CD4-positive, CD25-positive, alpha-beta regulatory T cell (primary cell): ENCODE measurements at regions not wholly inside any gene's neighbourhood (a gene's known extent, or its start where the extent isn't known, plus 50 kb on each side); places are given as distances from the start of the nearest gene placed in this dataset.

Experiments
- ATAC-seq, 2 donors: fragments of 150-1000 bp; cut with Tn5 transposase; one replicate each; pipeline ENCODE4 v1.10.0; 2021; ENCODE audit warnings: low read depth in 2 of 2, moderate number of reproducible peaks in 2 of 2, moderate library complexity in 1 of 2
- DNase-seq, 3 donors: peaks; one replicate each; pipeline versions ENCODE4 v3.0.0 to v3.0.0-alpha.2; 2012 to 2022; ENCODE audit warnings: mixed read lengths in 1 of 3
- H3K27ac ChIP-seq: one replicate; pipeline ENCODE4 v1.7.0; 2013; ENCODE audit warnings: mild to moderate bottlenecking, low read length; ENCODE audit not compliant: insufficient read depth, poor library complexity, severe bottlenecking
- H3K27me3 ChIP-seq: one replicate; pipeline ENCODE4 v1.7.0; 2013; ENCODE audit warnings: low read length; ENCODE audit not compliant: control insufficient read depth, insufficient read depth
- H3K36me3 ChIP-seq: one replicate; pipeline ENCODE4 v1.7.0; 2013; ENCODE audit warnings: mild to moderate bottlenecking, low read length, moderate library complexity; ENCODE audit not compliant: control insufficient read depth, insufficient read depth
- H3K4me1 ChIP-seq: 2 replicates; pipeline ENCODE4 v1.7.0; 2013; ENCODE audit warnings: mild to moderate bottlenecking, low read length; ENCODE audit not compliant: insufficient read depth, control insufficient read depth, poor library complexity, severe bottlenecking
- H3K4me3 ChIP-seq: one replicate; pipeline ENCODE4 v1.7.0; 2013; ENCODE audit warnings: low read depth, mild to moderate bottlenecking, low read length, moderate library complexity
- H3K9me3 ChIP-seq, 2 experiments: 1 replicate in 1 of 2; 2 replicates in 1 of 2; pipeline ENCODE4 v1.7.0; 2013; ENCODE audit warnings: low read length in 2 of 2, mild to moderate bottlenecking in 1 of 2, moderate library complexity in 1 of 2; ENCODE audit not compliant: control insufficient read depth in 2 of 2
- H3K27ac Mint-ChIP-seq, 3 donors: one replicate each; pipeline ENCODE4 v1.8.0; 2020 to 2022; ENCODE audit warnings: mild to moderate bottlenecking in 3 of 3, mixed read lengths in 3 of 3, moderate library complexity in 2 of 3
- H3K27me3 Mint-ChIP-seq: one replicate; pipeline ENCODE4 v1.8.0; 2022; ENCODE audit warnings: mild to moderate bottlenecking, mixed read lengths
- H3K36me3 Mint-ChIP-seq: one replicate; pipeline ENCODE4 v1.8.0; 2020; ENCODE audit warnings: mixed read lengths
- H3K4me1 Mint-ChIP-seq, 4 donors: one replicate each; pipeline ENCODE4 v1.8.0; 2020 to 2022; ENCODE audit warnings: mixed read lengths in 4 of 4, mild to moderate bottlenecking in 1 of 4
- H3K4me3 Mint-ChIP-seq, 4 donors: one replicate each; pipeline ENCODE4 v1.8.0; 2020 to 2022; ENCODE audit warnings: mild to moderate bottlenecking in 4 of 4, mixed read lengths in 4 of 4, moderate library complexity in 3 of 4
- H3K9me3 Mint-ChIP-seq, 7 donors: one replicate each; pipeline ENCODE4 v1.8.0; 2020 to 2022; ENCODE audit warnings: mixed read lengths in 7 of 7, mild to moderate bottlenecking in 3 of 7, moderate library complexity in 2 of 7

- Mint-ChIP-seq H3K27ac (peak overlapping the region; percentile 73 to 90 (median 84)), H3K4me3 (peak overlapping the region; percentile 84 to 95 (median 92)), H3K27me3 (peaks cover 18% of the 10 kb centered on the region), H3K9me3 (no peaks in the 10 kb centered on the region), H3K4me1 (peaks cover 12 to 45% (median 31%) of the 10 kb centered on the region in 4 donors), H3K36me3 (no peaks in the 10 kb centered on the region)
- H3K36me3 ChIP-seq: no peaks in the 10 kb centered on the region
- ATAC-seq (no peak), DNase-seq (no peak)
- no peaks in the 10 kb centered on the region for H3K9me3 ChIP-seq
- H3K4me3 ChIP-seq: peak overlapping the region; percentile 62
- no peaks in the 10 kb centered on the region for H3K27me3 ChIP-seq
- H3K4me1 ChIP-seq: peaks cover 26% of the 10 kb centered on the region
- no peak overlapping the region for H3K27ac ChIP-seq
Observed at GRCh38 chr1:54487571-54488050, 60.4 kb upstream of the ACOT11 start.

DNA sequence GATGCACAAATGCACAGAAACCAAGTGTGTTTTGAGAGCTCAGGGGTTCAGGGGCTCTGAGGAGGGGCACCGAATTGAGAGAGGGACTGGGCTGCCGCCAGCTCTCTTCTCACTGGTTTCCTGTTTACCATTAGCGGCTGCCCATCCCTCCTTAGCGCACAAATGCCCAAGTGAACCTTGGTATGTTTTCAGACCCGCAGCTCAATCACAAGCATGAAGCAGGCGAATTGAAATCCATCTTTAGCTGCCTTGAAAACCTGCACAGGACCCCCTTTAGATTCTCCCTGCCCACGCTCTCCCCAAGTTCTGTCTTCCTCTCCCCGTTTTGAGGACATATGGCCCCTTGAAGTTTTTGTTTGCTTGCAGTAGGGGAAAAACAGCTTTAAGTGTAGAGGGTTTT, 61.1 kb upstream of the ACOT11 start:
- Mint-ChIP-seq H3K4me1 (peaks cover 12 to 48% (median 32%) of the 10 kb centered on the region in 4 donors), H3K27me3 (peaks cover 18% of the 10 kb centered on the region), H3K4me3 (peak overlapping the region; percentile 84 to 95 (median 92)), H3K27ac (peak overlapping the region; percentile 73 to 95 (median 84)), H3K36me3 (no peaks in the 10 kb centered on the region), H3K9me3 (peaks cover 0 to under 1% (median 0%) of the 10 kb centered on the region in 7 donors)
- DNase-seq (peak in 1 of 3 donors; percentile 46), ATAC-seq (no peak)
- Histone ChIP-seq H3K27me3 (no peaks in the 10 kb centered on the region), H3K36me3 (no peaks in the 10 kb centered on the region), H3K9me3 (no peaks in the 10 kb centered on the region), H3K4me3 (peak overlapping the region; percentile 35), H3K4me1 (peaks cover 27% of the 10 kb centered on the region), H3K27ac (no peak overlapping the region)

- peaks cover 15% of the 10 kb centered on the region for H3K27me3 Mint-ChIP-seq
- no peak overlapping the region for H3K27ac ChIP-seq
- H3K4me1 ChIP-seq: peaks cover 42% of the 10 kb centered on the region
- DNase-seq (no peak), ATAC-seq (no peak)
- peak overlapping the region; percentile 61 to 83 (median 73) for H3K27ac Mint-ChIP-seq
- H3K4me3 ChIP-seq: no peak overlapping the region
- no peaks in the 10 kb centered on the region for H3K36me3 Mint-ChIP-seq
- peaks cover 0 to 2% (median 0%) of the 10 kb centered on the region in 7 donors for H3K9me3 Mint-ChIP-seq
- H3K4me1 Mint-ChIP-seq: peaks cover 19 to 60% (median 44%) of the 10 kb centered on the region in 4 donors
- H3K9me3 ChIP-seq: no peaks in the 10 kb centered on the region
- H3K27me3 ChIP-seq: no peaks in the 10 kb centered on the region
- peak overlapping the region in 3 of 4 donors; percentile 42 to 65 (median 59) for H3K4me3 Mint-ChIP-seq
- no peaks in the 10 kb centered on the region for H3K36me3 ChIP-seq
Observed at GRCh38 chr1:54485416-54485815, 62.6 kb upstream of the ACOT11 start.

GRCh38 chr1:54483875-54484437, 64.1 kb upstream of the ACOT11 start:
- Mint-ChIP-seq H3K27ac (peak overlapping the region in 2 of 3 donors; percentile 6 to 73), H3K27me3 (peaks cover 15% of the 10 kb centered on the region), H3K4me1 (peaks cover 13 to 70% (median 50%) of the 10 kb centered on the region in 4 donors), H3K36me3 (no peaks in the 10 kb centered on the region), H3K9me3 (peaks cover 0 to 2% (median 0%) of the 10 kb centered on the region in 7 donors), H3K4me3 (peak overlapping the region in 2 of 4 donors; percentile 65 to 82)
- ATAC-seq: no peak
- DNase-seq: no peak
- Histone ChIP-seq H3K27ac (no peak overlapping the region), H3K36me3 (no peaks in the 10 kb centered on the region), H3K4me3 (no peak overlapping the region), H3K4me1 (peaks cover 49% of the 10 kb centered on the region), H3K9me3 (no peaks in the 10 kb centered on the region), H3K27me3 (no peaks in the 10 kb centered on the region)

DNA sequence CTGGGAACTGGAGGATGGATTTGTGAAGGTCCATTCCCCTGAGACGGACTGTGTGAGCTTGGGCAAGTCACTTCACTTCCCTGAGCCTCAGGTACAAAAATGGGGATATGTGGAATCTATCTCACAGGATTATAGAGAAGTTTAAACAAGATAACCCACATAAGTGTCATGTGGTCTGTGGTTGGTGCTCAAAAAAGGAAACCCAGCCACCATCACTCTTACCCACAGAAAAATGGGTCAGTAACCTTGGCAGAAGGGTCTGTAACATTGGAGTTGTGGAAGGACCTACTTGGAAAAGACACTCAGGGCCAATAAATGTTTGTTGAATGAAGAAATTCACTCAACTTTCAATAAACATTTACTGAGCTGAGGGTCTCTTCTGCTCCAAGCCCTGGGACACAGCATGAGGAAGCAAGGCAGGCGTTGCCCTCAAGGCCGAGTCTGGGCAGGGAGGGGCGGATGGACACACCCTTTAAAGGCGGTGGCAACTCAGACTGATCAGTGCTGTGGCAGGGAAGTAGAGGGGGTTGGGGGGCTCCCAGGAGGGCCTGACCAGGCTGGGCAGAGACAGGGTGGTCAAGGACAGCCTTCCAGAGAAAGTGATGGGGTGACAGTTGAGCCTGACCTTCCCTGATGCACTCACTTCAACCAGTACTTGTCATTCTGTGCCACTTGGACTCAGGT, 66.7 kb upstream of the ACOT11 start:
- Mint-ChIP-seq H3K9me3 (peaks cover 0 to 2% (median 0%) of the 10 kb centered on the region in 7 donors), H3K27ac (peak overlapping the region; percentile 85 to 91 (median 86)), H3K36me3 (no peaks in the 10 kb centered on the region), H3K4me1 (peaks cover 11 to 75% (median 45%) of the 10 kb centered on the region in 4 donors), H3K4me3 (peak overlapping the region; percentile 13 to 78 (median 38)), H3K27me3 (peaks cover 17% of the 10 kb centered on the region)
- no peak for ATAC-seq
- Histone ChIP-seq H3K27ac (peak overlapping the region; percentile 23), H3K27me3 (no peaks in the 10 kb centered on the region), H3K36me3 (no peaks in the 10 kb centered on the region), H3K4me1 (peaks cover 41% of the 10 kb centered on the region), H3K9me3 (no peaks in the 10 kb centered on the region), H3K4me3 (peak overlapping the region; percentile 26)
- DNase-seq: peak in 1 of 3 donors; percentile 48

DNA sequence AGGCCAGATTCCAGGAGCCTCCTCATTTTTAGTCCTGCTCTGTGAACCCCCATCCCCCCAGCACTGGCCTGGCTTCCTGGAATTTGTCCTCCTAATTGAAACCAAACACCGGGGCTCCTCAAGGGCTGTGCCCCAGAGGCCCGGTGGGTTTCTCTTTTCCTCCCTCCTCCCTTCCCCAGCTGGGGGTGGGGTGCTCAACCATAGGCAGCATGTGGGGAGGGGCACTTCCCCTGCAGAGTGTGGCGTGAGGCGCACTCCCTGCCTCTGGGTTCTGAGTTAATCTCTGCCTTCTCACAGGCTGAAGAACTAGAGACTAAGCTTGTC, 67.5 kb upstream of the ACOT11 start:
- no peaks in the 10 kb centered on the region for H3K27me3 ChIP-seq
- peaks cover 0 to 2% (median 0%) of the 10 kb centered on the region in 7 donors for H3K9me3 Mint-ChIP-seq
- no peaks in the 10 kb centered on the region for H3K36me3 ChIP-seq
- peak overlapping the region; percentile 48 to 92 (median 64) for H3K4me3 Mint-ChIP-seq
- H3K9me3 ChIP-seq: no peaks in the 10 kb centered on the region
- no peaks in the 10 kb centered on the region for H3K36me3 Mint-ChIP-seq
- DNase-seq (peak in 1 of 3 donors; percentile 73), ATAC-seq (no peak)
- peaks cover 22% of the 10 kb centered on the region for H3K27me3 Mint-ChIP-seq
- H3K27ac Mint-ChIP-seq: peak overlapping the region; percentile 85 to 91 (median 86)
- peaks cover 48% of the 10 kb centered on the region for H3K4me1 ChIP-seq
- H3K4me1 Mint-ChIP-seq: peaks cover 11 to 76% (median 41%) of the 10 kb centered on the region in 4 donors
- peak overlapping the region; percentile 26 for H3K4me3 ChIP-seq
- H3K27ac ChIP-seq: peak overlapping the region; percentile 33

- Histone ChIP-seq H3K4me1 (peaks cover 53% of the 10 kb centered on the region), H3K36me3 (no peaks in the 10 kb centered on the region), H3K27me3 (no peaks in the 10 kb centered on the region), H3K9me3 (no peaks in the 10 kb centered on the region), H3K27ac (peak overlapping the region; percentile 33), H3K4me3 (no peak overlapping the region)
- no peaks in the 10 kb centered on the region for H3K36me3 Mint-ChIP-seq
- H3K27ac Mint-ChIP-seq: peak overlapping the region; percentile 85 to 91 (median 86)
- ATAC-seq (no peak), DNase-seq (no peak)
- H3K27me3 Mint-ChIP-seq: peaks cover 21% of the 10 kb centered on the region
- H3K4me1 Mint-ChIP-seq: peaks cover 11 to 76% (median 39%) of the 10 kb centered on the region in 4 donors
- peaks cover 0 to 2% (median 0%) of the 10 kb centered on the region in 7 donors for H3K9me3 Mint-ChIP-seq
- peak overlapping the region; percentile 48 to 92 (median 64) for H3K4me3 Mint-ChIP-seq
Observed at GRCh38 chr1:54479841-54480524, 68.0 kb upstream of the ACOT11 start.
